ENCODE measurements at regions not wholly inside any gene's neighbourhood (a gene's known extent, or its start where the extent isn't known, plus 50 kb on each side); places are given as distances from the start of the nearest gene placed in this dataset.

DNA sequence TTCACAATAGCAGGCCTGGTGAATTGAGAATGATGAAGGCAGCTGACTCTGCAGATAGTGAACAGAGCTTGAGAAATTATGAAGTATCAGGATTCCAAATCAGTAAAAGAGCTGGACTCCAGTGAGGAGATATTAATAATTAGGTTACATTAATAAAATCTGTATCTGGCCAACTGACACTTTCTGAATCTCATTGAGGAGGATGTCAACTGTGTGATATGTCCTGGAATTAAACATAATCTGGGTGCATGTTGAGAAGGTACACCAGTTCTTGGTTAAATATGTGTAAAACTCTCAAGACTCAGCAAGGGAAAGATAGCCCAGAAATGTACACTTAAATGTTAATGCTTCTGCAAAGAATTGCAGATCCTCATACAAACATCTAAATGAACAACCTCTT lies 177.8 kb upstream of the SFRP2 start:
- TF ChIP-seq, protein P1, sequence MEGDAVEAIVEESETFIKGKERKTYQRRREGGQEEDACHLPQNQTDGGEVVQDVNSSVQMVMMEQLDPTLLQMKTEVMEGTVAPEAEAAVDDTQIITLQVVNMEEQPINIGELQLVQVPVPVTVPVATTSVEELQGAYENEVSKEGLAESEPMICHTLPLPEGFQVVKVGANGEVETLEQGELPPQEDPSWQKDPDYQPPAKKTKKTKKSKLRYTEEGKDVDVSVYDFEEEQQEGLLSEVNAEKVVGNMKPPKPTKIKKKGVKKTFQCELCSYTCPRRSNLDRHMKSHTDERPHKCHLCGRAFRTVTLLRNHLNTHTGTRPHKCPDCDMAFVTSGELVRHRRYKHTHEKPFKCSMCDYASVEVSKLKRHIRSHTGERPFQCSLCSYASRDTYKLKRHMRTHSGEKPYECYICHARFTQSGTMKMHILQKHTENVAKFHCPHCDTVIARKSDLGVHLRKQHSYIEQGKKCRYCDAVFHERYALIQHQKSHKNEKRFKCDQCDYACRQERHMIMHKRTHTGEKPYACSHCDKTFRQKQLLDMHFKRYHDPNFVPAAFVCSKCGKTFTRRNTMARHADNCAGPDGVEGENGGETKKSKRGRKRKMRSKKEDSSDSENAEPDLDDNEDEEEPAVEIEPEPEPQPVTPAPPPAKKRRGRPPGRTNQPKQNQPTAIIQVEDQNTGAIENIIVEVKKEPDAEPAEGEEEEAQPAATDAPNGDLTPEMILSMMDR (IDR thresholded peaks at IDR 0.05; ENCODE audit: control extremely low read depth, extremely low read depth, low read depth, missing control alignments), result no peak
- CTCF ChIA-PET, result interaction anchor here (1.2 kb wide), 1 partner anchor 12 kb away, joined by 4 read pairs; no protein-coding TSS in a partner anchor
- POLR2A ChIA-PET, result no interaction called here
- no peak for DNase-seq (ENCODE audit: extremely low spot score)

DNA sequence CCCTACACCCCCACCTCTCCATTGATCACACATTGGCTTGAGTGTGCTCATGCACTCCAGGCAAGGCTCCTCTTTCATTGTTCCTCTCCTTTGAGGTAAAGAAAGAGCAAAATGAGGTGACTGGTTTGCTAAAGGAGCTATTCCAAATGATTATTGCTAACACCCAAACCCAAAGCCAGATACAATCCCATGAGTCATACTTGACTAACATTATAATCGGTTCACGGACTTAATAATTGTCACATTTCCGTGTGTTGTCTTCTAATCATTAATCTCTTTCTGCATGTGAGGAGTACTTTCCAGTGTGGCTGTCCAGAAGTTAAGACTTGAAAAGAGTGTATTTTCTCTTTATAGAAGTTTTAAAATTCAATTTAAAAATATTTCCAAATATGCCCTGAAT lies 174.3 kb upstream of the SFRP2 start:
- CTCF ChIA-PET, result no interaction called here
- no peak for DNase-seq (ENCODE audit: extremely low spot score)
- TF ChIP-seq, protein P1 (IDR thresholded peaks at IDR 0.05; ENCODE audit: control extremely low read depth, extremely low read depth, low read depth, missing control alignments), result no peak
- POLR2A ChIA-PET, result no interaction called here

DNA sequence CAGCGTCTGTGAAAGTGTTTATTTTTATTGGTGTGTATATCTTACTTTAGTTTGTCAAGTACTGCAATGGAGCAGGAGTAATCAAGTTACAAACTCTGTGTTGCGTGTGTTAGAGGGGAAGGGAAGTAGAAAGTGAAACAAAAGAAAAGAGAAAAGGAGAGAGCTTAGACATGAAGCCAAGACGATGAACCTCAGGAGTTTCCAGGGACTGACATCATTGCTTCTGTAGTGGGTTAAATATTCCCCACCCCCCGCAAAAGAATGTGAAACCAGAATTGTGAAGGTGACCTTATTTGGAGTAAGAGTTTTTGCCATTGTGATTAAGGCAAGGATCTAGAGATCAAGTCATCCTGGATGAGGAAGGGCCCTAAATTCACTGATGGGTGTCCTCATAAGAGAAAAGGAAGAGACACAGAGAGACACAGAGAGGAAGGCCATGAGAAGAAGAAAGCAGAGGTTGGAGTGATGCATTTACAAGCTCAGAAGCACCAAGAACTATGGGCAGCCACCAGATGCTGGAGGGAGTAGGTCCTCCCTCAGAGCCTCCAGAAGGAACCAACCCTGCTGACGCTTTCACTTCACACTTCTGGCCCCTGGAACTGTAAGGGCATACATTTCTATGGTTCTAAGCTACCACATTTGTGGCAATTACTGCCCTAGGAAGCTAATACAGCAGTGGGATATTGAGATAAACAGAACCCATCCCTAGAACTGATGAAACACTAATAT lies 173.6 kb upstream of the SFRP2 start:
- POLR2A ChIA-PET, result no interaction called here
- TF ChIP-seq, protein P1 (IDR thresholded peaks at IDR 0.05; ENCODE audit: control extremely low read depth, extremely low read depth, low read depth, missing control alignments), result no peak
- CTCF ChIA-PET, result interaction anchor here (0.7 kb wide), 1 partner anchor 12 kb away, joined by 4 read pairs; no protein-coding TSS in a partner anchor
- no peak for DNase-seq (ENCODE audit: extremely low spot score)

DNA sequence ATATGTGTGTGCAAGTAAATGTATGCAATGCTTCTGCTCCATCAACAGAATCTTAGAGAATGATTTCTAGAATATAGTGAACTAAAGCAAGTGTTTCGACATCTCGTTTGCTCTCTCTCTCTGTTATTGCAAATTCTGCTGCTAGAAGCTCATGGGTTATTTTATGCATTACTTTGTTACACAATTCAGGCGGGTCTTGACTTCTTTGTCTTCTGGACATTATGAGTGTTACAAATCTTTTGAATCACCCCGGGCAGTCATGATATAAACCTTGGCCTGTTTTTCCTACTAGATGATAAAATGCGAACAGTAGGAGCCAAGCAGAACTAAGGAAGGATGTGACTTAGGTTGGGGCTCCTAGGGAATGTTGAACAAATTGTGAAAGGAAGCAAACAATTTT lies 166.4 kb upstream of the SFRP2 start:
- TF ChIP-seq, protein P1 (IDR thresholded peaks at IDR 0.05; ENCODE audit: control extremely low read depth, extremely low read depth, low read depth, missing control alignments), result no peak
- CTCF ChIA-PET, result interaction anchor here (0.7 to 1.5 kb wide), 3 partner anchors 9 to 14 kb away, joined by 3 to 4 read pairs (median 4); no protein-coding TSS in a partner anchor
- POLR2A ChIA-PET, result no interaction called here
- DNase-seq (ENCODE audit: extremely low spot score), result no peak

DNA sequence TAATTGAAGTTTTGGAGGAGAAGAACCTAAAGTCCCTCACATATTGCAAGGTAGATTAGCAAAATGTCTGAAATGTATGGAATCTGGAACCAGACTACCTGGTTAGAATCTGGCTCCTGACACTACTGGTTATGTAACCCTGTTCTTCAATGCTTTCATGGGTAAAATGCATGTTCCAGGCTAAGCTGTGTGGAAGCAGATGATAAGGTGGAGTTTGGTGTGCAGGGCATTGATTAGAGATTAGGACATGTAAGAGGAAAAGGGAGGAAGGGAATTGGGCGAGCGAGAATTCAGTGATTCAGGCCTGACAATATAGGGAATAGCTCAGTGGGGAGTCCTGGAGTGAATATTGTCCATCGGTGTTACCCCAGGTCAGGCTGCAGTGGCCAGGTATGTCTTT lies 165.8 kb upstream of the SFRP2 start:
- TF ChIP-seq, protein P1 (IDR thresholded peaks at IDR 0.05; ENCODE audit: control extremely low read depth, extremely low read depth, low read depth, missing control alignments), result no peak
- POLR2A ChIA-PET, result no interaction called here
- CTCF ChIA-PET, result interaction anchor here (0.7 to 1.5 kb wide), 3 partner anchors 8 to 13 kb away, joined by 3 to 4 read pairs (median 4); no protein-coding TSS in a partner anchor
- no peak for DNase-seq (ENCODE audit: extremely low spot score)

DNA sequence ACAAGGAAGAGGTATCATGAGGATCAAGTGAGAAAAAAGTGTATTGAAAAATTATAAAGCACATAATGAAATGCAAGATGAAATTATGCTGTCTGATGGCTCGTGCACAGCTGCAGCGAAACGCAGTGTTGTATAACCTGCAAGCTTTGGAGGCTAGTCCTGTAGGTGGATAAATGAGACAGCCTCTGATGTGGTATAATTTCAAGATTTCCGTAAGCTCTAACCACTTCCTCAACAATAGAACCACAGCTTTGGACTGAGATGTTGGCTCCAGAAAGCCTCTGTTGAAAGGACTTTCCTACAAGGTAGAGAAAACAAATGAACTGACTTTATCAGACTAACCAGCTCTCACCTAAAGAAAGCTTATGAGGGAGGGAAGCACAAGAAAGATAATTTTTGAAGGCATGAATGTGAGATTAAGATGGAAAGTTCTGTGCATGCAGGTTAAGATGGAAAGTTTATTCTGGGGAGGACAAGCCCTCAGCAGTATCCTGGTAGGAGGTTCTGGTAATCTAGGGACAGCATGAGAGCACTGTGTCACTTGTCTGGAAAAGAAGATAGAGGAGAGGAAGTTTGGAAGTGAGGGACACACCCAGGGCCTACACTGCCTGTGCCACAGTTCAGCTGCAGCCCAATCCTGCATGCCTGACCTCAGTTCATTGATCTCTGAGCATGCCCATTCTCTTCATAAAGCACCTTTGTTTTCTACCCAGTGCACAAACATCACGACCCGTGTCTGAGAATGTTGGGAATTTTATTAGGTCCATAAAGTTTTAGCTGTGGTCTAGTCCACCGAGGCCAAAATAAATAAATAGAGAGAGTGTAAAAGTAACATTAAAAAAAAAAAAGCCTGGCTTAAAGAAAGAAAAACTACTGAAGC lies 161.5 kb upstream of the SFRP2 start:
- CTCF ChIA-PET, result interaction anchor here (1.1 to 1.5 kb wide), 2 partner anchors 12 to 24 kb away, joined by 4 read pairs; no protein-coding TSS in a partner anchor
- no peak for DNase-seq (ENCODE audit: extremely low spot score)
- TF ChIP-seq, protein P1 (IDR thresholded peaks at IDR 0.05; ENCODE audit: control extremely low read depth, extremely low read depth, low read depth, missing control alignments), result no peak
- POLR2A ChIA-PET, result no interaction called here
